ENCODE measurements at regions not wholly inside any gene's neighbourhood (a gene's known extent, or its start where the extent isn't known, plus 50 kb on each side); places are given as distances from the start of the nearest gene placed in this dataset.

GRCh38 chr17:20938988-20939615 is 103.7 kb downstream of the USP22 start:
- H3K9ac ChIP-seq (ENCODE audit: low read length): no peak overlapping the region
- no peaks in the 10 kb centered on the region for H3K9me2 ChIP-seq (ENCODE audit: insufficient read depth)
- no peak overlapping the region for H3K27ac ChIP-seq (ENCODE audit: low read depth, low read length)
- no peak overlapping the region for H3K4me2 ChIP-seq (ENCODE audit: low read length)
- no peak for DNase-seq (ENCODE audit: low read depth, low spot score)
- TF ChIP-seq TCF7L2 (IDR thresholded peaks at IDR 0.05; ENCODE audit: borderline replicate concordance, extremely low read depth, insufficient read depth, insufficient read length) (no peak), CBX3 (IDR thresholded peaks at IDR 0.05; ENCODE audit: low read depth) (no peak), ZBTB33 (IDR thresholded peaks at IDR 0.05; ENCODE audit: extremely low read depth, insufficient replicate concordance, low read length) (no peak), POLR2AphosphoS5 (IDR thresholded peaks at IDR 0.05; ENCODE audit: low read depth, low read length) (no peak)
- H3K79me2 ChIP-seq (ENCODE audit: insufficient read depth, low read length): no peaks in the 10 kb centered on the region
- H2AFZ ChIP-seq (ENCODE audit: low read depth, low read length, poor library complexity, severe bottlenecking): no peak overlapping the region
- no peaks in the 10 kb centered on the region for H3K27me3 ChIP-seq (ENCODE audit: insufficient read depth, low read length)
- ATAC-seq: no peak
- intact Hi-C loops (cut with micrococcal nuclease): no loop called here
- no TSS peak for BruUV-seq (replicated peaks)
- CTCF ChIA-PET: no interaction called here
- RAD21 ChIA-PET (ENCODE audit: low non-redundant PET in 1 of 2, low total read pairs in 2 of 2, uncharacterized antibody in 2 of 2, unreplicated experiment in 2 of 2): no interaction called here
- no peak overlapping the region for H3K4me3 ChIP-seq (replicated peaks in 1 of 2; ENCODE audit: low read depth in 1 of 2, low read length in 2 of 2)
- H3K9me3 ChIP-seq (ENCODE audit: control insufficient read depth in 1 of 2, insufficient read depth in 1 of 2, low read depth in 1 of 2, low read length in 2 of 2): no peaks in the 10 kb centered on the region
- H4K20me1 ChIP-seq (ENCODE audit: insufficient read depth): no peaks in the 10 kb centered on the region
- POLR2A ChIA-PET: no interaction called here
- no peaks in the 10 kb centered on the region for H3K36me3 ChIP-seq (ENCODE audit: control insufficient read depth in 1 of 2, insufficient read depth in 2 of 2, low read length in 2 of 2)
- peaks cover 25 to 26% of the 10 kb centered on the region in 2 experiments for H3K4me1 ChIP-seq (ENCODE audit: control insufficient read depth in 1 of 2, insufficient read depth in 2 of 2, low read length in 2 of 2)

GRCh38 chr17:20941872-20942271 is 100.9 kb downstream of the USP22 start:
- Histone ChIP-seq H3K9ac (ENCODE audit: low read length) (no peak overlapping the region), H3K27me3 (ENCODE audit: insufficient read depth, low read length) (no peaks in the 10 kb centered on the region), H3K27ac (ENCODE audit: low read depth, low read length) (no peak overlapping the region), H3K4me2 (ENCODE audit: low read length) (no peak overlapping the region), H3K36me3 (ENCODE audit: control insufficient read depth in 1 of 2, insufficient read depth in 2 of 2, low read length in 2 of 2) (no peaks in the 10 kb centered on the region), H4K20me1 (ENCODE audit: insufficient read depth) (no peaks in the 10 kb centered on the region), H3K9me3 (ENCODE audit: control insufficient read depth in 1 of 2, insufficient read depth in 1 of 2, low read depth in 1 of 2, low read length in 2 of 2) (no peaks in the 10 kb centered on the region), H2AFZ (ENCODE audit: low read depth, low read length, poor library complexity, severe bottlenecking) (no peak overlapping the region), H3K4me1 (ENCODE audit: control insufficient read depth in 1 of 2, insufficient read depth in 2 of 2, low read length in 2 of 2) (peaks cover 9 to 10% of the 10 kb centered on the region in 2 experiments), H3K79me2 (ENCODE audit: insufficient read depth, low read length) (no peaks in the 10 kb centered on the region), H3K9me2 (ENCODE audit: insufficient read depth) (no peaks in the 10 kb centered on the region), H3K4me3 (replicated peaks in 1 of 2; ENCODE audit: low read depth in 1 of 2, low read length in 2 of 2) (no peak overlapping the region)
- intact Hi-C loops (cut with micrococcal nuclease): loop anchor here (5.0 kb wide), 1 partner anchor 50 kb away; no protein-coding TSS in a partner anchor
- ChIA-PET POLR2A (no interaction called here), RAD21 (ENCODE audit: low non-redundant PET in 1 of 2, low total read pairs in 2 of 2, uncharacterized antibody in 2 of 2, unreplicated experiment in 2 of 2) (no interaction called here), CTCF (no interaction called here)
- ATAC-seq (no peak), DNase-seq (ENCODE audit: low read depth, low spot score) (no peak)
- TF ChIP-seq POLR2AphosphoS5 (IDR thresholded peaks at IDR 0.05; ENCODE audit: low read depth, low read length) (no peak), ZNF274 (IDR thresholded peaks at IDR 0.05; ENCODE audit: low read depth, low read length) (no peak), RAD21 (IDR thresholded peaks at IDR 0.05; ENCODE audit: low read depth) (no peak), SP1 (IDR thresholded peaks at IDR 0.05; ENCODE audit: low read depth) (no peak), CBX3 (IDR thresholded peaks at IDR 0.05; ENCODE audit: low read depth) (no peak), EGR1 (IDR thresholded peaks at IDR 0.05; ENCODE audit: low read depth) (no peak), TCF7L2 (IDR thresholded peaks at IDR 0.05; ENCODE audit: borderline replicate concordance, extremely low read depth, insufficient read depth, insufficient read length) (no peak), EZH2phosphoT487 (IDR thresholded peaks at IDR 0.05; ENCODE audit: borderline replicate concordance) (no peak), ZFX (IDR thresholded peaks at IDR 0.05) (no peak), MAX (IDR thresholded peaks at IDR 0.05) (no peak), SRF (IDR thresholded peaks at IDR 0.05; ENCODE audit: low read depth) (no peak), POLR2A (IDR thresholded peaks at IDR 0.05; ENCODE audit: borderline replicate concordance, extremely low read depth, insufficient read depth, insufficient read length) (no peak)
- BruUV-seq (replicated peaks): no TSS peak

All from HCT116 (cell line).